Epidermal melanocyte (primary cell): ENCODE measurements at regions not wholly inside any gene's neighbourhood (a gene's known extent, or its start where the extent isn't known, plus 50 kb on each side); places are given as distances from the start of the nearest gene placed in this dataset.

Experiments used
- DNase-seq: peaks from one replicate; pipeline ENCODE4 v3.0.0; 2011; ENCODE audit warnings: low spot score; ENCODE audit not compliant: insufficient read length

DNA sequence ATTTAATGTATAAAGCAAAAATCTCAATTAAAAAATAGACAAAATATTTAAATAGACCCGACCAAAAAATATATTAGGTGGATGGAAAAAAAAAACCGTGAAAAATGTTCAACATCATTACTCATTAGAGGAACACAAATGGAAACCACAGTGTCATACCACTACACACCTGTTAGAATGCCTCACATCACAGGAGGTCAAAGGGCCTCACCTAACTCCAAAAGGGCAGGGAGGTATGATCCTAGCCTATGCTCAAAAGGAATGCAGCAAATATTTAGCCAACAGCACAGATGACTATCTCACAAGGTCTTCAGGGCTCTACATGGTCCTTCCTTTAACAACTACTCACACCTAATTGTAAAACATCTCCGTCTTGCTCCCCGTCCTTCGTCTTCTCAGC is 185.5 kb upstream of the SETBP1 start:
- no peak for DNase-seq

- no peak for DNase-seq
These were observed 183.4 kb upstream of the SETBP1 start for GRCh38 chr18:44497311-44497710.

DNA sequence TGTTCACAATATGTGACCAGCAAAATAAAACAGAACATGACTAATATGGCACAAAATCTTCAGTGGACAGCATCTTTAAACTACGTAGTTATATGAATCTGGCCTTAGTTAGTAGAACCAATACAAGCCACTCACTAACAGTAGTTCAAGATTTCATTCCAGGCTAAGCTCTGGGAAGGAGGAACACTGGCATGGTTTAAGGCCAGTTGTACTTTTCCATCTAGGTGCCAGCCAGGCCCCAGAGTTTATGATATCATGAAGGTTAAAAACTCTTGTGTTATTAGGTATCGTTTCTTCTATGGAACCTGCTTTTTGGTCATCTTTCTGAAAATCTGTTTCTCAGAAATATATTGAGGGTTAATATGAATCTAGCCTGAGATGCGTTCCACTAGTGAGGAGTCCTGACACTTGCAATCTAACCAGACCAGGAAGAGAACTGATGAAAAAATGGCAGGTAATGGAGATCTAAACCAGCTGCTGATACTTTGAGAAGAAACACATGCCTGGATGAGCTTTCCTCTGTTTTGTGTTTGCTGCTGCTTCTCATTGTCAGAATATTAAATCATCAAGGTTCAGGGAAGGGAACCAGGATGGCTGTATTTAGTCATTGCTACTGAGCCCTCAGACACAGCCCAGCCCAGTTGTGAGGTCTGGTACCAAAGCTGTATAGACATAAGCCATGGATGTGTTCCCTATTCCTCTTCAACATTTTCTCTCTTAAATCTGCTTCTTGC is 182.8 kb upstream of the SETBP1 start:
- no peak for DNase-seq

- DNase-seq, result no peak
These were observed 179.7 kb upstream of the SETBP1 start for GRCh38 chr18:44500808-44501610.

GRCh38 chr18:44502221-44502620 is 178.5 kb upstream of the SETBP1 start:
- no peak for DNase-seq

GRCh38 chr18:44502790-44503189 is 177.9 kb upstream of the SETBP1 start:
- DNase-seq, result no peak

- no peak for DNase-seq
These were observed 176.8 kb upstream of the SETBP1 start for GRCh38 chr18:44503854-44504253.

GRCh38 chr18:44507729-44508325 is 172.9 kb upstream of the SETBP1 start:
- no peak for DNase-seq

- no peak for DNase-seq
These were observed 172.2 kb upstream of the SETBP1 start for GRCh38 chr18:44508474-44508873.

DNA sequence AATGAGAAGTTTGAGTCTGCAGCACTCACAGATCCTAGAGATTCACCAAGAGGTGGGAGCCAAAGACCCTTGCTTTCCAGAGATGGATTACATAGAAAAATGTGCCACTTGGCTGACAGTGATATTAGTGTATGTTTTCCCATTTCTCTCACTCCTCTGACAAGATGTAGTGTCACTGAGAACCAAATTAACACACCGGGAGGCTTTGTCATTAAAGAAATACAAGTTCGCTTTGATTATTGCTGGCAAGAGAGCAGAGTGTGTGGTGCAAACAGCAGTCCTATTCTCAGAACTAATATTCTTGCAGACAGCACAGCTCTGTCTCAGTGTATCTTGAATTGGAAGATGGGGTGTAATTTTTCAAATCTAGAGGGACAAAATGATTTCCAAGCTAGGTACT is 171.6 kb upstream of the SETBP1 start:
- no peak for DNase-seq

DNA sequence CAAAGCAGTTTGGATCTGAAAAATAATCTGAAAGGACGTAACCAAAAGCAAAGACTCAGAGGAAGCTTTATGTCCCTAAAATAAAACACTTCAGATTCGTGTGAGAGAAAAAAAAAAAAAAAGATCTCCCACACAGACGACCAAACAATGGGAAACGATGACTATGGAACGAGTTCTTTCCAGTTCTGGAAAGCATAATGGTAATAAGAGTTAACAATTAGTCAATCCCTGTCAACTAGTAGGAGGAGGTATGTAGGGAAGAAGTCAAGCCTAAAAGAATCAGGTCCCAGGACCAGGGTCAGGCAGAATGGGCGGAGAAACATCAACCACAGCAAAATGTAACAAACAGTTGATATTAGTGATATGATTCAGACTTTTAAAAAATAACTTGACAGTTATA is 170.3 kb upstream of the SETBP1 start:
- no peak for DNase-seq

GRCh38 chr18:44513233-44513632 is 167.5 kb upstream of the SETBP1 start:
- DNase-seq, result no peak

DNA sequence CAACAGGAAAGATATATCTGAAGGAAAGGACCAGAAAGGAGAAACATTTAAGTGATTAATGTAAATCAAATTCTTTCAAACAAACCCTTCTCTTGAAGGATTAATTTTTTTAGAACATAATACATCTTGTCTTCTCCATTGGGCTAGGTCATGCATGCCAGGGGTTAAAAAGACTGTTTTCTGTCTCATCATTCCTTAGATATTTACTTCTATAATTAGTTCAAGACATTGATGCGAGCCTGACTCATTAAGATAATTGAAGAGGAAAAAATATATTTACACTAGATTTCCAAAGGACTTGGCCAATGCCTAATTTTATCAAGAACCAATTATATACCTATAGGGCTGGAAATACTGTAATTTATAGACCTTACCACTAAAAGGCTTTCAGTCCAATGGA is 166.6 kb upstream of the SETBP1 start:
- no peak for DNase-seq

GRCh38 chr18:44514766-44515165 is 165.9 kb upstream of the SETBP1 start:
- DNase-seq, result no peak

- no peak for DNase-seq
These were observed 164.2 kb upstream of the SETBP1 start for GRCh38 chr18:44516450-44516849.

DNA sequence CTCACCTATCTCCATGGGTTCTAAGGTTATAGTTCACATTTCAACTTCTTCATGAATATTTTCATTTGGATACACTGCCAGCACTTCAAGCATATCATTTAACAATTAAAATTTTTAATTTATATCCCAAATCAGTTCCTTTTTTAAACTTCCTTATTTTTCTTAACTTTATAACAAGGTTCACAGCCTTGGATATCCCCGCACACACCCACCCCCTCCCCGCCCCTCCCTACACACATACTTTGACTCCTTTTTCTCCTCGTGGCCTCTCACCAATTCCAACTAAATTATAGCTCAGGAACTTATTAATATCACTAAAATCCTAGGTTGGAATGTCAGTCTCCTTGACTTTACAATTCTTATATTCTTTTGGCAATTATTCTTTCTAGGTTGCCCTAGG is 163.6 kb upstream of the SETBP1 start:
- no peak for DNase-seq

GRCh38 chr18:44518091-44518615 is 162.5 kb upstream of the SETBP1 start:
- no peak for DNase-seq

DNA sequence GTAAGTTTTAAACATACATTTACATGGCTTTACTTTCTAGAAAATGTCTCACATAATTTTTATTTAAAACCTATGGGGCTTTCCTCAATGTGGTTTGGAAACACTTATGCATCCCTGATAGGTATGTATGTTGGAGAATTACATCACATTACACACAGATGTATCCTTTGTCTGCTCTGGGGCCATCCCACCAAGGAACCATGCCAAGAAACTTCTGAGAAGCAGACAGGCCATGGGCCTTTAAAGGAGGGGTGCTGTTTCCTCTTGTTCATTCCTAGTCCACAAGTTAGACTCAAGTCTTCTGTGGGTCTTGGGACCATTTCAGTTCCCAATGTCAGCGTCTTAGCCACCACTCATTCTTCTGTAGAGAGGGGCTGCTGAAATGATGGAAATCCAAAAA is 162.0 kb upstream of the SETBP1 start:
- DNase-seq, result no peak

- no peak for DNase-seq
These were observed 159.6 kb upstream of the SETBP1 start for GRCh38 chr18:44520981-44521667.

GRCh38 chr18:44521668-44522022 is 159.0 kb upstream of the SETBP1 start:
- no peak for DNase-seq

GRCh38 chr18:44526705-44527415 is 153.8 kb upstream of the SETBP1 start:
- no peak for DNase-seq
